ENCODE measurements at regions not wholly inside any gene's neighbourhood (a gene's known extent, or its start where the extent isn't known, plus 50 kb on each side); places are given as distances from the start of the nearest gene placed in this dataset.
"Not testable (repeated sequence)": the region's sequence is repeated elsewhere in the genome, so short reads cannot be mapped to it uniquely, and the experiment has no call there.

GRCh38 chr10:34058845-34059614 is 724.6 kb upstream of the NRP1 start:
- DNase-seq: peak in 10 of 58 donors; percentile 2 to 52 (median 24)

- DNase-seq: not testable (repeated sequence)
Observed at GRCh38 chr10:34055410-34055985, 721.0 kb upstream of the NRP1 start.

GRCh38 chr10:34049887-34050286 is 715.4 kb upstream of the NRP1 start:
- DNase-seq: peak in 6 of 58 donors; percentile 1 to 24 (median 5)

- DNase-seq: no peak
Observed at GRCh38 chr10:34049469-34049868, 715.0 kb upstream of the NRP1 start.

- DNase-seq: peak in 13 of 58 donors; percentile 4 to 34 (median 18)
Observed at GRCh38 chr10:34047389-34047788, 712.9 kb upstream of the NRP1 start.

- no peak for DNase-seq
Observed at GRCh38 chr10:34046506-34047034, 712.1 kb upstream of the NRP1 start.

GRCh38 chr10:34045571-34046190 is 711.2 kb upstream of the NRP1 start:
- no peak for DNase-seq

- DNase-seq: no peak
Observed at GRCh38 chr10:34041871-34042270, 707.4 kb upstream of the NRP1 start.

GRCh38 chr10:34037499-34037898 is 703.0 kb upstream of the NRP1 start:
- no peak for DNase-seq

GRCh38 chr10:34035241-34035790 is 700.8 kb upstream of the NRP1 start:
- DNase-seq: not testable (repeated sequence)

GRCh38 chr10:34033078-34033477 is 698.6 kb upstream of the NRP1 start:
- DNase-seq: no peak

GRCh38 chr10:34032564-34032963 is 698.1 kb upstream of the NRP1 start:
- DNase-seq: no peak

GRCh38 chr10:34031400-34031799 is 696.9 kb upstream of the NRP1 start:
- peak in 16 of 58 donors; percentile 3 to 62 (median 11) for DNase-seq

- DNase-seq: no peak
Observed at GRCh38 chr10:34029455-34029854, 695.0 kb upstream of the NRP1 start.

- no peak for DNase-seq
Observed at GRCh38 chr10:34028936-34029335, 694.5 kb upstream of the NRP1 start.

GRCh38 chr10:34024693-34025425 is 690.4 kb upstream of the NRP1 start:
- no peak for DNase-seq

GRCh38 chr10:34024282-34024681 is 689.8 kb upstream of the NRP1 start:
- DNase-seq: no peak

- no peak for DNase-seq
Observed at GRCh38 chr10:34022195-34022594, 687.7 kb upstream of the NRP1 start.

GRCh38 chr10:34018784-34019183 is 684.3 kb upstream of the NRP1 start:
- no peak for DNase-seq

- no peak for DNase-seq
Observed at GRCh38 chr10:34018129-34018528, 683.7 kb upstream of the NRP1 start.

- no peak for DNase-seq
Observed at GRCh38 chr10:34017281-34017680, 682.8 kb upstream of the NRP1 start.

Measured in anterior cingulate cortex (tissue), 58 donors.